ENCODE measurements at regions not wholly inside any gene's neighbourhood (a gene's known extent, or its start where the extent isn't known, plus 50 kb on each side); places are given as distances from the start of the nearest gene placed in this dataset.
A peak's percentile ranks its signal among the peaks of the same experiment; 100 is the strongest.
"Not testable (repeated sequence)": the region's sequence is repeated elsewhere in the genome, so short reads cannot be mapped to it uniquely, and the experiment has no call there.

DNA sequence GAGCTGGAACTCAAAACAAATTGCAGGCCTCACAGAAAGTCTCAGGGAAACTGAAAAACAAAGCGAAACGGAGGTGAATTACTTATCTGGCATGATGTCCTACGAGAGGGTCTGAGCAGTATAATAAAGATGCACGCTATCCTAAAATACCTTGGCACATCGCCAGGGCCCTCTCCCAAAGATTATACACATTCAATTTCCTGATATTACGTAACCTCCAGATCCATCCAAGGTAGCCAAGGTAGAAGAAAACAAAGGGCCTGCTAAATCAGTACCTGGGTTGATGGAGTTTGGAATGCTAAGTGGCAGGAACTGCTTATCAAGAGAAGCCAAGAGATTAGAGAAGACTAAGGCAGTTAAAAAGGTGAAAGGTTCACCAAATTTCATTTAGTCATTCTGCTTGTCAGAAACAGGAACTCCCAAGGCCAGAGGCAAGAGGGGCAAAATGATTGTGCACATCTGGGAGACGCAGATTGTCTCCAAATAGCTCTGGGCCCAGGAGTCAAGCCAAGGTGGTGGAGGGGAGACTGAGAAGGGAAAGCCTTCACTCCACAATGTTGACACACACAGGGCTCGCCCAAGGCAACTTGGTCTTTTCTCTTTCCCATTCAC is 236.8 kb upstream of the ATP5MC3 start:
- no peak for DNase-seq (ENCODE audit: low read depth in 2 of 2)

DNA sequence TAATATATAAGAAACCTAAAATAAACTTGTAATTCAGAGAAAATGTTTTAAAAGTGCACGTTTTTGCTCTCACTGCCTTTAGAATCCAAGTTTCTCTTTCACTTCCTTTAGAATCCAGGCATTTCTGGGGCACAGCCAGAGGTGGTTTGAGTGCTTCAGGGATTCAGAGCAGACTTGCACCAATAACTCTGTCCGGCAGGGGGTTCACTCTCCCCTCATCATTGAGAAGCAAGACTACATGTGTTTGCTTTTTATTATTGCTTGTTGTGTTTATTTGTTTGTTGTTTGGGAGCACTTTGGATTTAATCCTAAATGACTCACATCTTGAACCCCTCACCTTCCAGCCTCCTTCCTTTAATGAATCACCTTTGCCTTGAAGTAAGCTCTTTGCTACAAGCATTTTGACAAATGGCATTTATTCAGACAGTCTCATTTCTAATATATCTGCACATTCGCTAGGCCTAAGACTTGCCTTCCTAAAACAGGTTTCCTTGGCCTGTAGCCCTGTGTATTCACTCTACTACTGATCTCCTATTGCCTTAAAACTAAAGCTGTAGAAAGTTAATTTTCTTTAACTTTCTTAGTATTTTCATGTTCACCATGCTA is 233.5 kb upstream of the ATP5MC3 start:
- peak; percentile 10 to 33 for DNase-seq (ENCODE audit: low read depth in 2 of 2)

DNA sequence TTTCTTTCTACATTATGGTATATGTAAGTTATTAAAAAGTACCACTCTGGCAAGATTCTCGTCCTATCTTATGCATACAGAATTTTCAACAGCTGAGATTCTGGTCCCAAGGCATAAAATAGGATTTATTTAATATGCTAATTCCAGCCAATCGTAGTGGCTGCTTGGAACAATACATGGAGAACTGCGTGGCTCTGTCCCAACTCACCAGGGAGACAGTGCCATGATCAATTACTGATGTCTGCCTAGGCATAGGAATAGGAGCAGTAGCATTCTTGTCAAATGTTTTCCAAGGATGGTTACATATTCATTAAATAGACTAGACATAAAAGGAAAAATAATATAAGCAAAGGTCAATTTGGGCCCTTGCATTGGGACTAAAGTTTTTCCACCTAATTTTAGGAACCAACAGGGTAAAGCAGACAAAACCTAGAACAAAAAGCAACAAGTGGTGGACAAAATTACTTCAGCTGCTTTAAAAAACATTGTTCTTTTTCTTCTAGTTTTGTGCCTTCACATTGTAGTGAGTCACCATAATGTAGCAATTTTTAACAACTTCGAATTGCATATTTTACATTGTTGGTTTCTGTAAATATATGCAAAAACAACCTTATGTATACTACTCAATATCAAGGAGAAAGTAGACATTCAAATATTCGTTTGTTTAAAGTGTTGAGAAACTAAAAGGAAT is 232.8 kb upstream of the ATP5MC3 start:
- DNase-seq (ENCODE audit: low read depth in 2 of 2), result no peak

DNA sequence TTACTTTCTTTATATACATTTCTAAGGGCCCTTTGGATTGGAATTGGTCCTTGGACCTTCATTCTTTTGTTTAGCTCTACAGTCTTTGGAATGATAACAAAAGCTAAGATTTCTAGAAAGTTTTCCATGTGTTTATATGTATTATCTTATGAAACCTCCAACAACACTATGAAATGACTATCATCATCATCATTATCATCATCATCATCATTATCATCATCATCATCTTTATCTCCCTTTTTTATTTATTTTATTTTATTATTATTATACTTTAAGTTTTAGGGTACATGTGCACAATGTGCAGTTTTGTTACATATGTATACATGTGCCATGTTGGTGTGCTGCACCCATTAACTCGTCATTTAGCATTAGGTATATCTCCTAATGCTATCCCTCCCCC is 229.4 kb upstream of the ATP5MC3 start:
- DNase-seq (ENCODE audit: low read depth in 2 of 2), result not testable (repeated sequence)

DNA sequence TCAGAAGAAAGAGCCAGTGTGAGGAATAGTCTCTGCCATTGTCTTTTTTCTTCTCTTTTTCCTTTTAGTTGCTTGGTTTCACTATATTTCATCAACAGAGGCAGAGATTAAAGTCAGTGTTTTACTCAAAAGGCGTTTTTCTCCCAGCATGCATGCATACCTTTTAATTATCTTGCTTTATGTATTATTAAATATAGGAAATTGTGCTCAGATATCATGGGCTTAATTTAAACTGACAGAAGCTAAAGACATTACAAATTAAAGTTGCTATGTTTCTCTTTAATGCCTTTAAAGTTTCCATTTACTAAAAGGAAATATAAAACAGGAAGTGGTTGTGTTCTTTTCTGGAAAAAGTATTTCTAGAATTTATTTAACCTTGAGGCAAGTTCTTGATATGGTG is 223.3 kb upstream of the ATP5MC3 start:
- no peak for DNase-seq (ENCODE audit: low read depth in 2 of 2)

DNA sequence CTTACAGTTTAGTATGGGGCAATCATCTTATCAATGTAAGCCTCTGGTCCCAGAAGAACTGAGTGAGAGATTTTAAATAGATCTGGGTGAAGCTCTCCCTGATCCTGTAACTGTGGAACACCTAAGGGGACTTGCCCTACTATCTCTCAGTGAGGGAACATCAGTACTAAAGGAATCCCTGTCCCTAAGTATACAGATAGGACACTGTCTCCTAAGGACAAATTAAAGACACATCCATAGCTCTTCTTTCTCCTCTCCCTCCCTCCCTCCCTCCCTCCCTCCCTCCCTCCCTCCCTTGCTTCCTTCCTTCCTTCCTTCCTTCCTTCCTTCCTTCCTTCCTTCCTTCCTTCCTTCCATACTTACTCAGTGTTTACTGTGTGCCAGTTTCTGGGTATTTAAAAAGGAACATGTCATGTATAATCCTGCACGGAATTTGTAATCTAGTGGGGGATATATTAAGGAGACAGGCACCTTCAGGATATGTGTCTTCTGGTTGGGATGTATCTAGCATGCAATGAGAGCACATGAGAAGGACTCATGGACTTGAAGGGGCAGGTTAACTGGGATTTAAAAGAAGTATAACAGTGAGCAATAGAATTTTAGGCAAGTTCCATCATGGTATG is 222.2 kb upstream of the ATP5MC3 start:
- no peak for DNase-seq (ENCODE audit: low read depth in 2 of 2)

DNA sequence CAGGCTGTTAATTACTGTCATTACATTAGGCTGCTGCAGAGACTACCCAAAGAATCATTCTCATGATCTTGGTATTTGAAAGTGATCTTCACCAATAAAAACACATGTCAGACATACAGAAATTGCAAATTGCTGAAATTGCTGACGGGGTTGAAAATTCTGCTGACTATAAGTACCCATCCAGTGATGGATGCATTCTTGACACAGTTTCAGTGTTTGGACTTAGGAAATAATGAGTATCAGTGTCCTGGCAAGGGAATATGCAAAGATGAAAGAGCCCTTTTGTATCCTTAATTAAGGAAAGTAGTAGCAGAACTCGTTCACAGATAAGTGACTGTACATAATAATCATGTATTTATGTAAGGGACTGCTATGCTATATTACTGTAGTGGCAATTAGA is 221.1 kb upstream of the ATP5MC3 start:
- no peak for DNase-seq (ENCODE audit: low read depth in 2 of 2)

DNA sequence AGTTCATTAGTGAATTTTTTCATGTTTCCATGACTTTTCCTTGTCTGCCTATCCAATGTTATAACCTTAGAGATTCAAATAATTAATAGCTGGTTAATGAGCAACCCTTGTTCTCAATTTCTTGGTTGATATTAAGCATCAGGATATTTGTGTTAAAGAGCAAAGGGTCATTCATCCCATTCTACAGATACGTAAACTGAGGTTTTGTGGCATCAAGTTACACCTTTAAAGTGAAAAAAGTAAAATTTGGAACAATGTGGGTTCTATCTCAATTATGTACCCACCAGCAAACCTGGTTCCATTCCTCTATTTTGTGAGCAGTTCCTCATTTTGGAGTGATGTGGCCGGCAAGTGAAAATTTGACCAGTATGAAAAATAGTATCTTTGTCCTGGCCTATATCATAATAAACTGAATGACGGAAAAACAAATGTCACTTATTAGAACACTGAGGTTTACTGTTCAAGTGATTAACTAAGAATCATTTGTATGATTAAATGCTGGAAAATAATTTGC is 220.5 kb upstream of the ATP5MC3 start:
- DNase-seq (ENCODE audit: low read depth in 2 of 2), result no peak

DNA sequence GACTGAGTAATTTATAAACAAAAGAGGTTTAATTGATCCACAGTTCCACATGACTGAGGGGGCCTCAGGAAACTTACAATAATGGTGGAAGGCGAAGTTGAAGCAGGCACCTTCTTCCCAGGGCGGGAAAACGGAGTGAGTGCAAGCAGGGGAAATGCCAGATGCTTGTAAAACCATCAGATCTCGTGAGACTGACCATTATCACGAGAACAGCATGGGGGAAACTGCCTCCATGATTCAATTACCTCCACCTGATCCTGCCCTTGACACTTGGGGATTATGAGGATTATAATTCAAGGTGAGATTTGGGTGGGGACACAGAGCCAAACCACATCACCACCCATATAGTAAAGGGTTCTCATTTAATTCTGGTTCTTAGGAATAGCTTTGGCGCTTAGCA is 219.5 kb upstream of the ATP5MC3 start:
- DNase-seq (ENCODE audit: low read depth in 2 of 2), result no peak

DNA sequence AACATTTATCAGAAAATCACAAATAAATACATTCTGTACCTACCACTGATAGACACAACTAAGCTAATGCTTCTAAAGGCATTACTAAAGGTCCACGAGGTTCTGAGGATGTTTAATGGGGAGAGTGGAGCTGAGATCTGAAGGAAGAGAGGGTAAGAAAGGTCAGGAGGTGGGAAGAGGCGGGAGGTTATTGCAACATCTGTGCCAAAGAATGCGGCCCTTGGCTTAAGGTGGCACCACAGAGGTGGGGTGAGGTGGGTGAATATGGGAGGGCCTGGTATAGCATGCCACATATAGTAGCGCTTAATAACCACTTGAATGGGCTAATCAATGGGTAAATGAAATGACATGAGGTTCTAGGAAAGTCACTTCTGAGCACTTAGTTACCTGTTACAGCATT is 217.8 kb upstream of the ATP5MC3 start:
- DNase-seq (ENCODE audit: low read depth in 2 of 2), result no peak

DNA sequence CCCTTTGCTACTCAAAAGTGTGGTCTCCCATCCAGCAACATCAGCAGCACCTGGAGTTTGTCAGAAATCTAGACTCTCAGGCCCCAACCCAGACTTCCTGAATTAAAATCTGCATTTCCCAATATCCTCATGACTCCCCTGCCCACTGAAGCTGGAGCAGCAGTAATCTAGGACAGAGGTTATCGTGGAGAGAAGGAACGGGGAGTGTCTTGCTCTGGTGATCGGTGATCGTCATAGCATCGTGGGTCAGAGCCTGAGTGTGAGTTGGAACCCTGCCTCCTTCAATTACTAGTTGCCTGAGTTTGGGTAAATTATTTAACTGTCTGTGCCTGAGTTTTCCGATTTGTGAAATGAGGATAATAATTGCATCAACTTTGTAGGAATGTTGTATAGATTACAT is 217.3 kb upstream of the ATP5MC3 start:
- DNase-seq (ENCODE audit: low read depth in 2 of 2), result no peak

DNA sequence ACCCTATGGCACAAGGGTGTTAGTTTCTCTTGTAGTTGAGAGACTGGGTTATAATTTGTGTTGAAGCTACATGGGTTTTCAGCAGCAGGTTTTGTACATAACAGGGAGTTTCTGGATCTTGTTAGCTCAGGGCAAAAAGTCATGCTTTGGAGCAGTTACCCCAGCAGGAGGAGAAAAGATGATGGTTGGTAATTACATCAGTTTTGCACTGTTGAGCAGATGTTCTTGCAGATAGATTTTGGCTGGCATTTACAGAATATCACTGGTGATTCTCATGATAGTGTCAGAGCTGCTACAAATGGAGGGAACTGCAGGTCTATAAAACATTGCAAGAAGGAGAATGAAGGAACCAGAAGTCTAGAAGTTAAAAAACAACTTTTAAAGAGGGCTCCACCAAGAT is 215.2 kb upstream of the ATP5MC3 start:
- DNase-seq (ENCODE audit: low read depth in 2 of 2), result no peak

DNA sequence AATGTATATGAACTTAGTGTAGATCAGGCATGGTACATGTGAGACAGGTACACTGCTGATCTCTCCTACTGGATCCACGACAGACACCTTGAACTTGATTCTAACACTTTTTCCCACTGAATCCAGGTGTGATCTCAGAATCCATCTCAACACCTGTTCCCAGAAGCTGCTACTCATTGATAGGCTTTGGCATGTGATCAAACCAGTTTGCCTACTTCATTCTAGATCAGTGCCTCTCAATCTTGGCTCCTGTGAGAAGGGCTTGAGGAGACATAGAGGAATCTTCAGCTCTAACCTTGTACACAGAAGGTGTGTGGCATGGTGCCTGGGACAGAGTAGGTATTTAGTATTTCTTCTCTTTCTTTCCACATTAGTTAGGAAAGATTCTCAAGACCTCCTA is 212.3 kb upstream of the ATP5MC3 start:
- no peak for DNase-seq (ENCODE audit: low read depth in 2 of 2)

DNA sequence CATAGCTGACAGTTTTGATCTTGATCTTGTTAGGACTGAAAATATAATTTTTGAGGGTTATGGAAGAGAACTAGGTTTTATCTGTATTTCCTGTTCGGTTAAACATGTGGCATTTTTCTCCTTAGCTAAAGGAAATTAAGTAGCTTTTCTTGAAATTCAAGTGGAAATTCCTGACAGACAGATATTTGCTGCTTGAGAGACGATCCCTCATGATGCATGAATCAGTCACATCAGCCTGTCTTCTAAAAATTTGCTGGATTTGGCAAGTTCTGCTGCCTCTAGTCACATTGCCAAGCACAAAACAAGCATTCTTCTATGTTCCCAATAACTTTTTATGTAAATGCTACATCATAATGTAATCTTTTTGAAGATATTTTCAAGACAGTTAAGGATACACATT is 201.8 kb upstream of the ATP5MC3 start:
- no peak for DNase-seq (ENCODE audit: low read depth in 2 of 2)

DNA sequence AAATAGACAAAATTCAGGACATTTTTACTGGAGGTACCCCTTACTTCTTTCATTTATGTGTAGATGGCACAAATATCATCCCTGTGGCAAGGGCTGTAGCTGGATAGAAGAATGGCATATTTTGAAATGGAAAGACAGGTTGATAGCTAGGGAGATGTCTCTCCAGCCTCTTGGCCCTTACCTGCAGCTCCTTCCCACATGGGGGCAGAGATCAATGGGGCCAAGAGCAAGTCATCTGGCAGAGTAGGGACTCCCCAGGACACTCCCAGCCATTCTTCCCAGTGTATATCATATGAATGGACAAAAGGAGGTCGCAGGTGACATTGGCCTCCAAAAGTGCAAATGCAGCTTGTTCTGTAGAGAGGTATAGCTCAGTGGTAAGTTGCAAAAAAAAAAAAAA is 192.2 kb upstream of the ATP5MC3 start:
- DNase-seq (ENCODE audit: low read depth in 2 of 2), result no peak

DNA sequence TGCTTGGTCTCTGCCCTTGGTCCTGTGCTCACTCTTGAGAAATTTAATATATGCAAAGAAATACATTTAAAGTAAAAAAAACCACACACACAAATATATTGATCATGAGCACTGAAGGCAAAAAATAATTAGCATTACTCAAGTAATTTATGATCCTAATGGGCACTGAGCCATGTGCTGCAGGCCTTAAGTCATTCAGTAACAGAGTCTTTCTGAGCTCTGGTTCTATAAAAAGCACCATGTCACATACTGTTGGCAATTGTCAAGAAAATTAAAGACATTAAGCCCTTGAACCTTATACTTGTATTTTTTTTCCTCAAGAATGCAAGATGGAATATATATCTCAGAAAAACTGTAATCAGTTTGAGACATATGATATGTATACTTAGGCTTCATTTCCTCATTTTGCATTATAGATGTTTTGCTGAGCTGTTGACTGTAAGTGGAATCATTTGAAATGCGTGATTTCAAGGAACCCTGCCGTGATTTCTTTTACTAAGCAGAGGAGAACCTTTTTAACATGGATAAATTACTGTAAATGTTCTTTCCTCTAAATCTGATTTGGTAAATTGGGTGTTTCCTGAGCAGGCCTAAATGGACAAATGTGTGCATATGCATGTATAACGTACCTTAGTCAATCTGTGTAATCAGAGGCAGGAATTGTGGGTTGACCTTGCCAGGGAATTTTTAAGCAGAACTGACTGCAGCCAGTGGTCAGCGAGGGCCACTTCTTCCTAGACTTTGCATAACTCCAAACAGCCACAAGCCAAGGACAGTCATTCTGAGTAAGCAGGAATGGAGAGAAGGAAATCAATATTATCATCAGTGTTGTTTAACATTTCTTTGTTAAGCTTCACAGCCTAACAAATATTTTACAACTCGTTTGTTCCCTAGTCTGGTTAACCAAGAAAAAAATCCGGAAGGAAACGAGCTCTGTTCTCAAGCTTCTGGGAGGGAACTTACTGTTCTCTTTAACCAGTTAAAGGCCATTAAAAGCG is 191.5 kb upstream of the ATP5MC3 start:
- no peak for DNase-seq (ENCODE audit: low read depth in 2 of 2)

DNA sequence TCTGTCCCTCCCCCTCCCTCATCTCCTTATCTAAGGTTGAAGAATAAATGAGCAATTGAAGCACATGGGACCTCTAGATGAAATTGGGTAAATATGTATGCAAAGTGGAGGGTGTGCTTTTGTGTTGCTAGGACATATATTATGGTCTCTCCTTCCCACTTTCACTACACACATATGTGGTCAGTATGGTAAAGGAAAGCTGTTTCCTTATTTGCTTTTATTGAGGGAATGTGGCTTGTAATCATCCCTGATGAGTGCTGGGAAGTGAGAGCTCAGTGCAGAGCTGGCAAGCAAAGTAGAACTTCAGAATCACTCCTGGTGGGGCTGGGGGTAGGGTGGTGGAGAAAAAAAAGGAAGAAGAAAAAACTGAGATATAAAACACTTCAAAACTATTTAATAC is 189.9 kb upstream of the ATP5MC3 start:
- DNase-seq (ENCODE audit: low read depth in 2 of 2), result no peak

DNA sequence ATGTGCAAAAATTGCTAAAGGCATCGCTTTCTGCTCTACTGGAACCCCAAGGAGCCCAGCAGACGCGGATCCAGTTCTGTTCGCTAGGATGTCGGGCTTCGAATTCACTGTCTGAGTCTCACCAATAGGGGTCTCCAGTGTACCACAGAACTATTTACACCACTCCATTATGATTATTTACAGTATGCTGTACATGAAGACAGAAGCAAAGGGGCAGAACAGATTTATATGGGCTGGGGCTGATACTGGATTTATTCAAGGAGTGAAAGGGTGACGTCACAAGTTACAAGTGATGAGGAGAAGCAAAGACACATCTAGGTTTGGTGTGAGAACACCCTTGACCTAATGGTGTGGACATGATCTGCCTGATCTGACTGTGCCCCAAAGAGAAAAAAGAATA is 185.3 kb upstream of the ATP5MC3 start:
- peak; percentile 24 to 25 for DNase-seq (ENCODE audit: low read depth in 2 of 2)

DNA sequence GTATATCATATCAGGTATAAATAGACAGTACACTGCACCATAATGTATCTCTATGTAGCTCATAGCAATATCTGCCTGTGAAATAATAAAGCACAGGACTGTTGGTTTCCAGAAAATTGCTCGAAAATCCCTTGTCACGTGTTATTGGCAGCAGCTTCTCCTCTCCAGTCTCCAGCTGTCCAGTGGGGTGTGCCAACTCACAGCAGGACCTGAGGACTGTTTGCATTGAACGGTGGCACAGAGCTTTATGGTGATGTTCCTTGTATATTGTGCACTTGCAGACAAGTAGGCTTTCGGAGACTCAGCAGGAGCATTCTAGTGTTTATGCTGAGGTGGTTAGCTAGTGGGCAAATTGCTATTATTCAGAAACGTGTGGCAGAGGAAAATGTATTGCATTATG is 182.2 kb upstream of the ATP5MC3 start:
- DNase-seq (ENCODE audit: low read depth in 2 of 2), result no peak

DNA sequence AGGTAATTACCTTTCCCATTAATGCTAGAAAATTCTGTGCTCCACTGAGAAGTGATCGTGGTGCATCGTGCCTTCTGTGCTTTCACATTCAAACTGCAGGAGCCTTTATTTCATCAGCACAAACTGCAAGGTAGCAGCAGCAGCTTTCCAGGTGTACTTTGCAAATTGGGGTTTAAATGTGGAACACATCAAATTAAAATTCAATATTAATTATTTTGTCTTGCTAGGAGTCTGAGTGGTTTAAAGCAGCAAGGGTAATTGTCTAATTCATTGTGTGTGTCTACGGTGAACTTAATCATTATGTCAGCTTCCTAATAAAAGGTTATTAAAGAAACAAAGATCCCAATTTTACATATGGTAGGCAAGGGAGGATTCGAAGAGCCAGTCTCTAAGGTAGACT is 180.8 kb upstream of the ATP5MC3 start:
- no peak for DNase-seq (ENCODE audit: low read depth in 2 of 2)

DNA sequence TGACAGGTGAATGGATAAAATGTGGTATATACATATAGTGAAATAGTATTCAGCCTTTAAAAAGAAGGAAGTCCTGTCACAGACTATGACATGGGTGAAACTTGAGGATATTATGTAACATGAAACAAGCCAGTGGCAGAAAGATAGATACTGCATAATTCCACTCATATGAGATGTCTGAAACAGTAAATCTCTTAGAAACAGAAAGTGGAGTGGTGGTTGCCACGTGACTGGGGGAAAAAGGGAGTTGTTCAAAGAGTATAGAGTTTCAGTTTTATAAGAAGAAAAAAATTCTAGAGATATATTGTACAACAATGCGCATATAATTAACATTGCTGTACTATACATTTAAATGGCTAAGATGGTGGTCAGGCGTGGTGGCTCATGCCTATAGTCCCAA is 178.2 kb upstream of the ATP5MC3 start:
- DNase-seq (ENCODE audit: low read depth in 2 of 2), result no peak

DNA sequence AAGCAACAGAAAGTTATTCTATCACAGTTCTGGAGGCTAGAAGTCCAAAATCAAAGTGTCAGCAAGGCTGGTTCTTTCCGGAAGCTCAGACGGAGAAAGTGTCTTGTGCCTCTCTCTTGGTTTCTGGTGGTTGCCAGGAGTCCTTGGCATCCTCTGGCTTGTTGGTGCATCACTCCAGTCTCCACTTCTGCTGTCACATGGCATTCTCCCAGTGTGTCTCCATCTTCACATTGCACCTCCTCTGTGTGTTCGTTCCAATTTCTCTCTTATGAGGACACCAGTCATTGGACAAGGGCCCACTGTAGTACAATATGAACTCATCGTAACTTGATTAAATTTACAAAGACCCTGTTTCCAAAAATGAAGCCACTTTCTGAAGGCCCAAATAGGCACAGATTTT is 175.4 kb upstream of the ATP5MC3 start:
- no peak for DNase-seq (ENCODE audit: low read depth in 2 of 2)
